Memory B cell (primary cell): ENCODE measurements at regions not wholly inside any gene's neighbourhood (a gene's known extent, or its start where the extent isn't known, plus 50 kb on each side); places are given as distances from the start of the nearest gene placed in this dataset.
"Not testable (repeated sequence)": the region's sequence is repeated elsewhere in the genome, so short reads cannot be mapped to it uniquely, and the experiment has no call there.

ENCODE experiments used
- ATAC-seq: fragments of 150-1000 bp; cut with Tn5 transposase; 2 replicates; pipeline ENCODE4 v1.10.0; 2021; ENCODE audit warnings: low read depth, mild to moderate bottlenecking, moderate library complexity
- DNase-seq, 2 donors: peaks; one replicate each; pipeline ENCODE4 v3.0.0; 2022; ENCODE audit warnings: low spot score in 2 of 2
- H3K27ac Mint-ChIP-seq: one replicate; pipeline ENCODE4 v1.8.0; 2022; ENCODE audit warnings: mild to moderate bottlenecking, moderate library complexity, mixed read lengths
- H3K27me3 Mint-ChIP-seq: one replicate; pipeline ENCODE4 v1.8.0; 2022; ENCODE audit warnings: mixed read lengths
- H3K36me3 Mint-ChIP-seq: one replicate; pipeline ENCODE4 v1.8.0; 2022; ENCODE audit warnings: mild to moderate bottlenecking, mixed read lengths
- H3K4me1 Mint-ChIP-seq: one replicate; pipeline ENCODE4 v1.8.0; 2022; ENCODE audit warnings: mixed read lengths
- H3K4me3 Mint-ChIP-seq: one replicate; pipeline ENCODE4 v1.8.0; 2022; ENCODE audit warnings: mild to moderate bottlenecking, moderate library complexity, mixed read lengths
- H3K9me3 Mint-ChIP-seq: one replicate; pipeline ENCODE4 v1.8.0; 2022; ENCODE audit warnings: mixed read lengths

DNA sequence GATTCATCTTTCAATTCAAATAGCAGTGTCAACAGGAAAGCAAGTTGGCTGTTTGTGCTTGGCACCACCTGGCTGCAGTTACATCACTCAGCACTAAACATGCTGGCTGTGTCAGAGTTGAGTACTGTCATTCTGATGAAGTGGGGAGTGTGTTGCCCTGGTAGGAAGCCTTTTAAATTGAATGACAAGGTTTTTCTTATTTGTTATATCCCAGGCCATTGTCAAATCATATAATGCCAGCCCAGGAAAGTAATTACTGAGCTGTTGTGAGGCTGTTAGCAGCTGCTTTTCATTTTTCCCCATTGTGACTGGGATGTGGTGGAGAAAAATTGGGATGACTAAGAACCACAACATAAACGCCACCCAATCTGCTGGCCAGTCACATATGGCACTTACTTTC, 106.5 kb upstream of the PRKD1 start:
- Mint-ChIP-seq H3K27ac (no peak overlapping the region), H3K36me3 (no peaks in the 10 kb centered on the region), H3K4me1 (no peaks in the 10 kb centered on the region), H3K9me3 (peaks cover 8% of the 10 kb centered on the region), H3K4me3 (no peak overlapping the region), H3K27me3 (no peaks in the 10 kb centered on the region)
- DNase-seq, result no peak
- no peak for ATAC-seq

DNA sequence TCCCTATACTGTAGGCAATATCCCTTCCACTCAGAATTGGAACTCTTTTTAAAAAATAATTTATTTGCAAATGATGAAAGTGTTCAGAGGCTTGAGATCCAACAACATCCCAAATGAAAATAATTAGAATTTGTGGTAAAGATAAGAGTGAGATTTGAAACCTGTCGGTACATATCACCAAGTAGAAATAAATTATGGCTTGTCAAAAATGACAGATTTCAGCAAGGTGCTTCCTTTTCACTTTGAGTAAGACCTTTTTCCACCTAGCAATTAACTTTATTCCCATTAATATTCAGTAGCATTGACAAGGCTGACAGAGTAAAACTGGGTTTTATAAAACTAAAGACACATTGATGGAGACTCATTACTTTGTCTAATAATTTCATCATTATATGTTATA, 107.7 kb upstream of the PRKD1 start:
- ATAC-seq, result no peak
- H3K4me1 Mint-ChIP-seq, result no peaks in the 10 kb centered on the region
- no peaks in the 10 kb centered on the region for H3K27me3 Mint-ChIP-seq
- no peak overlapping the region for H3K27ac Mint-ChIP-seq
- peaks cover 6% of the 10 kb centered on the region for H3K9me3 Mint-ChIP-seq
- no peaks in the 10 kb centered on the region for H3K36me3 Mint-ChIP-seq
- H3K4me3 Mint-ChIP-seq, result no peak overlapping the region
- DNase-seq, result no peak

GRCh38 chr14:30045720-30046119, 118.1 kb upstream of the PRKD1 start:
- DNase-seq (no peak), ATAC-seq (no peak)
- no peaks in the 10 kb centered on the region for H3K4me1 Mint-ChIP-seq
- no peaks in the 10 kb centered on the region for H3K27me3 Mint-ChIP-seq
- H3K4me3 Mint-ChIP-seq, result no peak overlapping the region
- no peaks in the 10 kb centered on the region for H3K36me3 Mint-ChIP-seq
- H3K27ac Mint-ChIP-seq, result peak overlapping the region; percentile 14
- H3K9me3 Mint-ChIP-seq, result peaks cover 4% of the 10 kb centered on the region

DNA sequence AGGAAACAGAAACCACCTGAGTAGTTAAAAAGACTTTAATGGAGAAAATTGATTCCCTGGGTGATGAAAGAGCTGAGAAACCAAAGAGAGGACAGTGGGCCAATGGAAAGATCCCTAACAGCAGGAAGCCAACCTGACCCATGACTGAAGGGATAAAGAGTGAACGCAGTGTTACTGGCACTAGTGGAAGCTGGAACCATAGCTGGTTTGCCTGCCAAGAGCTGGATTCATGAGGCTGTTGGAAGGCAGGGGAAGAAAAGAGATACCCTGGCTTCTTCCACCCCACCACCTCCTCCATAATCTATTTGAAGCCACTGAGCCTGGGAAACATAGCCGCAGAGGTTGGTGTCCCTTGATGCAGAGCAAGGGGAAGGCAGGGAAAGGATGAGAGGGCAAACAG, 125.5 kb upstream of the PRKD1 start:
- ATAC-seq (no peak), DNase-seq (no peak)
- Mint-ChIP-seq H3K27me3 (no peaks in the 10 kb centered on the region), H3K27ac (no peak overlapping the region), H3K4me1 (no peaks in the 10 kb centered on the region), H3K9me3 (peaks cover 3% of the 10 kb centered on the region), H3K4me3 (no peak overlapping the region), H3K36me3 (no peaks in the 10 kb centered on the region)

- no peaks in the 10 kb centered on the region for H3K27me3 Mint-ChIP-seq
- ATAC-seq (no peak), DNase-seq (no peak)
- no peak overlapping the region for H3K4me3 Mint-ChIP-seq
- no peak overlapping the region for H3K27ac Mint-ChIP-seq
- H3K36me3 Mint-ChIP-seq, result no peaks in the 10 kb centered on the region
- H3K4me1 Mint-ChIP-seq, result no peaks in the 10 kb centered on the region
- peaks cover 1% of the 10 kb centered on the region for H3K9me3 Mint-ChIP-seq
Measured at GRCh38 chr14:30054201-30054600, 126.6 kb upstream of the PRKD1 start.

DNA sequence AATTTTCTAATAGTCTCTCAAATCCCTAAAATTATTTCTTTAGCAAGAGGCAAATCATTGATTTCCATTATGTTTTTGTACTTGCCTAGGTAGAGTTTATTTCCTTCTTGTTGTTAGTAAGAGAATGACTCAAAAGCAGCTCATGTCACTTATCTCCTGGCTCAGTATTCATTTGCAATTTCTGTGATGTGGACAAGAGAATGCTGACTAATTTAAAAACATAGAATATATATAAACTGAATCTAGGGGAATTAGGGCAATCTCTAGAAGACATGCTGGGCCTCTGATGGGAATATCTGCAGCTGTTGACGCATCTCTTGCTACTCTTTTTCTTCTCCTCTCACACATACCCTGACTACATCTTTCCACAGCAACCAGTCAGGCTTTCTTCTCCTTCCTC, 130.8 kb upstream of the PRKD1 start:
- Mint-ChIP-seq H3K9me3 (peaks cover 1% of the 10 kb centered on the region), H3K4me1 (no peaks in the 10 kb centered on the region), H3K27ac (no peak overlapping the region), H3K36me3 (no peaks in the 10 kb centered on the region), H3K4me3 (no peak overlapping the region), H3K27me3 (no peaks in the 10 kb centered on the region)
- ATAC-seq (no peak), DNase-seq (no peak)

DNA sequence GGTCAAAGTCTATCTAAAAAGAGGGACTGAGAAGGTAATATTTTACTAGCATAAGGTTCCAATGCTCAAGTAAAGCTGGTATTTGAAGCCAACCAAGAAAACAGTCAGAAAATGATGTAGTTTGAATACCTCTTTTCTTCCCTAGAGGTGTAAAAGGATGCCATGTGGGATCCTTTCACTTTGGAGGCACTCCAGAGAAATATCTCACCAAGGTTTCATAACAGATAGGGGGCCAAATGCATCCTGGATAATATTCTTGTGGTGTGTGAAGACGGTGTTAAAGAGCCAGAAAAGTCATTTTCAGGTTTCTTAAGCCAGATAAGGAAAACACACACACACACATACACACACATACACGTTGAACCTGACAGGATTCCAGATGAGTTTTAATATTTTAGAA, 136.1 kb upstream of the PRKD1 start:
- no peak for ATAC-seq

DNA sequence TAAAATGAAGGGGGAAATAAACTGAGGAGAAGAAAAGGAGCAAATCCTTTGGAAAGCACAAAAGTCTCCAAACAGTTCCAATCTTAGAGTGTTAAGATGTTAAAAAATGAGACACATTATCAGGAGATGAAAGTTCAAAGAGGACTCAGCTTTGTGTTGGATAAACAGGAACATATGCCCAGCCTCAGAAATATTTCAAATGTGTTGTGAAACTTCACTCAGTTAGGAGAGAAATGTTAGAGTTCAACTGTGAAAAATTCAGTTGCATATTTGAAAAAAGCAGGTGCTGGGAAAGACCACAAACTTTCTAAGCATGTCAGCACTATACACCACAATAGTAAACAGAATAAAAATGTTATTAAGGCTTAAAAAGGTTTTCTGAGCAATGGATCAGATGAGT, 136.8 kb upstream of the PRKD1 start:
- ATAC-seq (no peak), DNase-seq (no peak)
- H3K4me3 Mint-ChIP-seq, result no peak overlapping the region
- no peaks in the 10 kb centered on the region for H3K36me3 Mint-ChIP-seq
- H3K27ac Mint-ChIP-seq, result no peak overlapping the region
- H3K9me3 Mint-ChIP-seq, result peaks cover 5% of the 10 kb centered on the region
- H3K27me3 Mint-ChIP-seq, result no peaks in the 10 kb centered on the region
- no peaks in the 10 kb centered on the region for H3K4me1 Mint-ChIP-seq

More for the DNA sequence above, 136.1 kb upstream of the PRKD1 start:
- Mint-ChIP-seq H3K27ac (no peak overlapping the region), H3K9me3 (peaks cover 5% of the 10 kb centered on the region), H3K36me3 (no peaks in the 10 kb centered on the region), H3K4me3 (no peak overlapping the region), H3K4me1 (no peaks in the 10 kb centered on the region), H3K27me3 (no peaks in the 10 kb centered on the region)
- DNase-seq, result no peak

- no peaks in the 10 kb centered on the region for H3K4me1 Mint-ChIP-seq
- no peaks in the 10 kb centered on the region for H3K27me3 Mint-ChIP-seq
- DNase-seq (no peak), ATAC-seq (no peak)
- peaks cover 10% of the 10 kb centered on the region for H3K9me3 Mint-ChIP-seq
- no peak overlapping the region for H3K4me3 Mint-ChIP-seq
- H3K36me3 Mint-ChIP-seq, result no peaks in the 10 kb centered on the region
- H3K27ac Mint-ChIP-seq, result no peak overlapping the region
Measured at GRCh38 chr14:30069536-30069935, 141.9 kb upstream of the PRKD1 start.

DNA sequence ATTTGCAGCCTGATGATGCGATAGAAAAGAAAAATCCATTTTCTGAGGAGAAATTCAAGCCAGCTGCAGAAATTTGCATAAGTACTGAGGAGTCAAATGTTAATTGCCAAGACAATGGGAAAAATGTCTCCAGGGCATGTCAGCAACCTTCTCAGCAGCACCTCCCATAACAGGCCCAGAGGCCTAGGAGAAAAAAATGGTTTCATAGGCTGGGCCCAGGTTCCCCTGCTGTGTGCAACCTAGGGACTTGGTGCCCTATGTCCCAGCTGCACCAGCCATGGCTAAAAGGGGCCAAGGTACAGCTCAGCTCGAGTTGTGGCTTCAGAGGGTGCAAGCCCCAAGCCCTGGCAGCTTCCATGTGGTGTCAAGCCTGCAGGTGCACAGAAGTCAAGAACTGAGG, 144.8 kb upstream of the PRKD1 start:
- not testable (repeated sequence) for ATAC-seq, H3K9me3 Mint-ChIP-seq, H3K36me3 Mint-ChIP-seq, H3K27ac Mint-ChIP-seq, H3K4me3 Mint-ChIP-seq, H3K27me3 Mint-ChIP-seq, H3K4me1 Mint-ChIP-seq, DNase-seq

- H3K27ac Mint-ChIP-seq, result no peak overlapping the region
- H3K4me3 Mint-ChIP-seq, result no peak overlapping the region
- peaks cover 4% of the 10 kb centered on the region for H3K9me3 Mint-ChIP-seq
- no peaks in the 10 kb centered on the region for H3K27me3 Mint-ChIP-seq
- DNase-seq (no peak), ATAC-seq (no peak)
- H3K36me3 Mint-ChIP-seq, result no peaks in the 10 kb centered on the region
- no peaks in the 10 kb centered on the region for H3K4me1 Mint-ChIP-seq
Measured at GRCh38 chr14:30077946-30078345, 150.3 kb upstream of the PRKD1 start.

DNA sequence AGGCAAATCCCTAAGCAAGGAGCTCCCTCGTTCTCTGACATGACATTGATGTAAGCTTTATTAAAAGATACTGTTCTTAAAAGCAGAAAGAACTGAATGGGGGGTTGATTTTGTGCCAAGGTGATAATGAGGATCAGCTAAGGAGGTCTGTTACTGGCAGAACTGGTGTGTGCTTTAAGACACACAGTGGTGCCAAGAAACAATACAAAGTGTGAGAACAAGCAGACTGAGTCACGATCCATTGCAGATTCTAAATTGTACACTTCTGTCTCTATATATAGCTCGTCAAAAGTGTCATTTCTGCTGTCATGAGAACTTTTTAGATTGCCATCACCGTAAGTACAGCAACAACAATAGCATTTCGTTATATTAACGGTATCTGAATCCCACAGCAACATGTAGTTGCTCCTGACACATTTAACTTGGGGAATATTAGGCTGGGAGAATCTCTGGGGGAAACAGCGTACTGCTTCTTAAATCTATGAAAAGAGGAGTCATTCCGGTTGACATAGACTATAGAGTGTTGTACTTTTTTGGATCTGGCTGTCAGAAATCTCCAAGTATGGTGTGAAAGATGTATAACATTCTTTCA, 151.3 kb upstream of the PRKD1 start:
- DNase-seq, result no peak
- no peaks in the 10 kb centered on the region for H3K36me3 Mint-ChIP-seq
- no peak overlapping the region for H3K27ac Mint-ChIP-seq

DNA sequence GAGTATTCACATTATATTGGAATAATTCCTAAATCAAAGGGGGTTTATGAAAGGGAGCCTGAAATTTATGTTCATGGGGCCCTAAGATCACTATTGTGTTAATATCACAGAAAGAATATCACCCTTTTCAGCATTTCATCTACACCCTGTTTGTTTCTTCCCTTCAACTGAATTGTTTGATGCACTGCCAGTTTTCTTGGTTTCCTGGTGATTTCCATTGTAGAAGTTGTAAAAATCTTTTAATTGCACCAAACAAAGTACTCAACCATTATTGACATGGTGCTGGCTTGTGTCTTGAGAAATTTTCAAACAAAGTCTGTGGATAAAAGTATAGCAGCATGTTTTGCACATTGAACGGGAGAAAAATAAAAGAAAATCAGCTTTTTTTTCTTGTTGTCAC, 154.8 kb upstream of the PRKD1 start:
- ATAC-seq, result no peak
- H3K27me3 Mint-ChIP-seq, result no peaks in the 10 kb centered on the region
- no peaks in the 10 kb centered on the region for H3K4me1 Mint-ChIP-seq
- H3K9me3 Mint-ChIP-seq, result peaks cover 2% of the 10 kb centered on the region
- H3K4me3 Mint-ChIP-seq, result no peak overlapping the region
- DNase-seq, result no peak
- no peaks in the 10 kb centered on the region for H3K36me3 Mint-ChIP-seq
- H3K27ac Mint-ChIP-seq, result no peak overlapping the region

More for the DNA sequence above, 151.3 kb upstream of the PRKD1 start:
- H3K4me1 Mint-ChIP-seq, result no peaks in the 10 kb centered on the region
- no peak overlapping the region for H3K4me3 Mint-ChIP-seq
- ATAC-seq, result no peak
- peaks cover 1% of the 10 kb centered on the region for H3K9me3 Mint-ChIP-seq
- no peaks in the 10 kb centered on the region for H3K27me3 Mint-ChIP-seq

- Mint-ChIP-seq H3K27ac (no peak overlapping the region), H3K4me3 (no peak overlapping the region), H3K27me3 (no peaks in the 10 kb centered on the region), H3K36me3 (no peaks in the 10 kb centered on the region), H3K9me3 (peaks cover 15% of the 10 kb centered on the region), H3K4me1 (no peaks in the 10 kb centered on the region)
- ATAC-seq (no peak), DNase-seq (no peak)
Measured at GRCh38 chr14:30084811-30085210, 157.2 kb upstream of the PRKD1 start.

GRCh38 chr14:30085943-30086342, 158.3 kb upstream of the PRKD1 start:
- ATAC-seq (no peak), DNase-seq (no peak)
- Mint-ChIP-seq H3K9me3 (peaks cover 18% of the 10 kb centered on the region), H3K4me1 (no peaks in the 10 kb centered on the region), H3K4me3 (no peak overlapping the region), H3K36me3 (no peaks in the 10 kb centered on the region), H3K27me3 (no peaks in the 10 kb centered on the region), H3K27ac (no peak overlapping the region)
